NB4 (cell line): ENCODE measurements at regions not wholly inside any gene's neighbourhood (a gene's known extent, or its start where the extent isn't known, plus 50 kb on each side); places are given as distances from the start of the nearest gene placed in this dataset.
"Not testable (repeated sequence)": the region's sequence is repeated elsewhere in the genome, so short reads cannot be mapped to it uniquely, and the experiment has no call there.

Experiments used
- POLR2A ChIP-seq: IDR thresholded peaks from 2 replicates; pipeline ENCODE4 v1.6.1; 2011; ENCODE audit warnings: mild to moderate bottlenecking; ENCODE audit not compliant: insufficient read length; ENCODE audit errors: extremely low read depth
- TF ChIP-seq, protein P1 (sequence below): IDR thresholded peaks from one replicate; pipeline ENCODE4 v1.5.1; 2012; ENCODE audit warnings: low read depth, low read length

- not testable (repeated sequence) for TF ChIP-seq POLR2A
- TF ChIP-seq, protein P1, sequence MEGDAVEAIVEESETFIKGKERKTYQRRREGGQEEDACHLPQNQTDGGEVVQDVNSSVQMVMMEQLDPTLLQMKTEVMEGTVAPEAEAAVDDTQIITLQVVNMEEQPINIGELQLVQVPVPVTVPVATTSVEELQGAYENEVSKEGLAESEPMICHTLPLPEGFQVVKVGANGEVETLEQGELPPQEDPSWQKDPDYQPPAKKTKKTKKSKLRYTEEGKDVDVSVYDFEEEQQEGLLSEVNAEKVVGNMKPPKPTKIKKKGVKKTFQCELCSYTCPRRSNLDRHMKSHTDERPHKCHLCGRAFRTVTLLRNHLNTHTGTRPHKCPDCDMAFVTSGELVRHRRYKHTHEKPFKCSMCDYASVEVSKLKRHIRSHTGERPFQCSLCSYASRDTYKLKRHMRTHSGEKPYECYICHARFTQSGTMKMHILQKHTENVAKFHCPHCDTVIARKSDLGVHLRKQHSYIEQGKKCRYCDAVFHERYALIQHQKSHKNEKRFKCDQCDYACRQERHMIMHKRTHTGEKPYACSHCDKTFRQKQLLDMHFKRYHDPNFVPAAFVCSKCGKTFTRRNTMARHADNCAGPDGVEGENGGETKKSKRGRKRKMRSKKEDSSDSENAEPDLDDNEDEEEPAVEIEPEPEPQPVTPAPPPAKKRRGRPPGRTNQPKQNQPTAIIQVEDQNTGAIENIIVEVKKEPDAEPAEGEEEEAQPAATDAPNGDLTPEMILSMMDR, result not testable (repeated sequence)
Measured at GRCh38 chr2:131823058-131823457, 295.4 kb downstream of the CCDC74A start.
